ENCODE measurements at regions not wholly inside any gene's neighbourhood (a gene's known extent, or its start where the extent isn't known, plus 50 kb on each side); places are given as distances from the start of the nearest gene placed in this dataset.
"Not testable (repeated sequence)": the region's sequence is repeated elsewhere in the genome, so short reads cannot be mapped to it uniquely, and the experiment has no call there.

GRCh38 chr16:29173371-29174305, 188.8 kb downstream of the LAT start:
- ATAC-seq; intact Hi-C loops (cut with DNase I); DNase-seq (ENCODE audit: low spot score): not testable (repeated sequence)

- ATAC-seq; intact Hi-C loops (cut with DNase I); DNase-seq (ENCODE audit: low spot score): not testable (repeated sequence)
Measured at GRCh38 chr16:29172098-29172724, 187.4 kb downstream of the LAT start.

GRCh38 chr16:29171296-29171695, 186.4 kb downstream of the LAT start:
- intact Hi-C loops (cut with DNase I); ATAC-seq; DNase-seq (ENCODE audit: low spot score): not testable (repeated sequence)

DNA sequence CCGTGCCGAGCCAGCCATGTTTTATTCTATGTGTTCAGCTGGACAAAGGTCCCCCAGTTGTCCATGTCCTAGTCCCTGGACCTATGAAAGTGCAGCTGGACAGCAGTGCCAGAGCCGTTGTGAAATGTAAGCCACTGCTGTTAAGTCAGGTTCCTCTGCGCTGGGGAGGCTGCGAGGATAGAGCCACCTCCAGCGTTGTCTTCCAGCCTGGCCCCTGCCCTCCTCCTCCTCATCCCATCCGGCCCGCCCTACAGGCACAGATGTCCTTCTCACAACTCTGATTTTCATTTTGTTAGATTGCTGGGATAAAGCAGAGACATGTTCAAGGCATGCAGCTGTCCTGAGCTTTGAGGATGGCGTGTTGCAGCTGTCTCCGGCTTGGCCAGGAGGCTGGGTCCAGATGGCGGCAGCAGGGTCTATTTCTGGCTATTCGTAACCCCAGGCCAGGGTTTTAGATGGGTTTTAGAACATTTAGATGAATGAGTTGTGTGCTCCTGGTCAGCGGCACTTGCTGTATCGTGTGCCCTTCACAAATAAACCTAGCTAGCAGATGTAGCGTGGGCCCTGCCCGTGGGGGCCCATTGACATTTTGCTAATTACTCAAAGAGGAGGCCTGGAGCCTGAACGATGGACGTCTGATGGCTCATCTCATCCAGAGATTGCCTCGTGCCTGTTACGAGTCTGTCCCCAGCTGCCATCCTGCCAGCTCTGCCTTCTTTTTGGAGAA, 185.7 kb downstream of the LAT start:
- DNase-seq (ENCODE audit: low spot score); intact Hi-C loops (cut with DNase I): not testable (repeated sequence)
- ATAC-seq: peak; percentile 57

DNA sequence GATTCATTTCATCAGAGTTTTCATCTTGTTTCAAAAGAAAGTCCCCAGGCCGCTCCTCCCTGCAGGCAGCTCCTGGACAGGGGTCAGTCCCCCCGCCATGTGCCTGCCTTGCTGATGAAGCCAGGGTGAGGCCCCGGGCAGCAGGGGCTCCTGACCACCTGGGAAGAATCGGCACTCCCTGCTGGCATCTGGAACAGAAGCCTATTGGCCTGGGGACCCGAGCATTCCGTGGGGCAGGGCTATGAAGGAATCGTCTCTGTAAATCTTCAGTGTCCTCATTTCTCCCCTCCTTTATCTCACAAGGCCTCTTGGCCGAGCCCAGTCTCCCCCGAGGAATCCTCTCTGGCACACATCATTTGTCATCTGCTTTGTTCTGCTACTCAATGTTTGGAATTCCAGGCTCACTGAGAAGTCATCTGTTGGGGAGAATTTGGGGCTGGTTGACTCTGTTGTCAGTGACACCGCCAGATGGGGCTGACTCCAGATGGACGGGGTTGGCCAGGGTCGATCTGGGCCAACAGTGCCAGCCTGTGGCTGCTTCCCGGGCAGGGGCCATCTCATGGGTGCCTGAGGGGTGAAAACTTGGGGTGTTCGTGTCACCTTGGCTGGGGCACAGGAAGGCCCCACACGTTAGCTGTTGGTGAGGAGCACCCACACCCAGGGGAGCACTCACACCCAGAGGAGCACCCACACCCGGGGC, 184.6 kb downstream of the LAT start:
- DNase-seq (ENCODE audit: low spot score); intact Hi-C loops (cut with DNase I): not testable (repeated sequence)
- ATAC-seq: peak; percentile 35

GRCh38 chr16:29168515-29169259, 183.8 kb downstream of the LAT start:
- ATAC-seq; intact Hi-C loops (cut with DNase I); DNase-seq (ENCODE audit: low spot score): not testable (repeated sequence)

- peak; percentile 65 for ATAC-seq
- intact Hi-C loops (cut with DNase I): not testable (repeated sequence)
Measured at GRCh38 chr16:29164442-29165089, 179.7 kb downstream of the LAT start.

GRCh38 chr16:29160171-29160570, 175.3 kb downstream of the LAT start:
- intact Hi-C loops (cut with DNase I); DNase-seq (ENCODE audit: low spot score); ATAC-seq: not testable (repeated sequence)

More at GRCh38 chr16:29164442-29165089, 179.7 kb downstream of the LAT start:
- DNase-seq (ENCODE audit: low spot score): not testable (repeated sequence)

GRCh38 chr16:29159603-29160002, 174.8 kb downstream of the LAT start:
- intact Hi-C loops (cut with DNase I); ATAC-seq; DNase-seq (ENCODE audit: low spot score): not testable (repeated sequence)

DNA sequence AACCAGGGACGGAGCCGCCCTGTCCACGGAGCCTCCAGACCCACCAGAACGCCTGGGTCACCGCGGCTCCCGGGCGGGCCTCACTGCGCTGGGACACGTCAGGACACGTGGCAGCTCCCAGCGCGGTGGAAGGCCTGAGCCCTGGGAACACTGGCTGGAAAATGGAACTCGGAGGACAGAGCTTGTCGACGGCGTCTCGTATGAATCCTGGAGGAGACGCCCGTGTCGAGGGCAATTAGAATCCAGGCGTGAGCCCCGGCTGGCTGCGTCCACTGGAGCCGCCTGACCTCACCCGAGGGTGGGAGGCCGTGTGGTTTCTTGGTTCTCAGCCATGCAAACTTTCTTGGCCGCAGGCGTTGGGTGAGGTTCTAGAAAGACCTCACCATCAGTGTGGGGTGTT, 173.9 kb downstream of the LAT start:
- DNase-seq (ENCODE audit: low spot score): no peak
- no peak for ATAC-seq
- intact Hi-C loops (cut with DNase I): no loop called here

DNA sequence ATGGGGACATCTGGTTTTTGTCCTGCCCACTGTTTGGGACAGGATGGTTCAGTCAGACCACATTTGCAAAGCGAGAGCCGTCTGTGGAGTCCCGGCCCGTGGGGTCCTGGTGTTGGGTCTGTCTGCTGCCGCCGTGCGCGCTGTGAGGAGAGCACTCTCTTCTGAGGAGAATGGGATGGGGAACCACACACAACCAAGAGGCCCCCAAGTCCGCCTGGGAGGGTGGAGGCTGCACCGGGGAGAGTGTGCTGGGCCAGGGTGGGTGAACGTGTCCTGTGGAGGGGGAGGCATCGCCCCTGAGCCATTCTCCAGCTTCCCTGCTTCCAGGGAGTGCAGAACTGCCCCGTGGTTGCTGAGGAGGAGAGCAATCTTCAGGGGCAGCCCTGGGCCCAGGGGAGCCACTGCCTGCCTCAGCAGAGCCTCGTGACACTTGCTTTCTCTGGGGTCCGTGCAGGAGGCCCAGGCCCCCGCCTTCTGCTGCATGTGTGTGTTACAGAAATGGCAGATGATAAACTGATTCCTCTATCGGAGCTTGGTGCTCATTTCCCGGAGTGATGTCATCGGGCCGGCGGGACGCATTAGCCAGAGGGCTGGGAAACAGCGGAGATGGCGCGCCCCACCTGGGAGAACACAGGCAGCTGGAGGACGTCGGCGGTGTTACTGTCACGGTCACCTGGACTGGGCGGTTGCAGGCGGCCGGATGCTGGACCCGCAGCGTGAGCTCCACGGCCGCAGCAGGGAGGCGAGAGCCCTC, 173.4 kb downstream of the LAT start:
- DNase-seq (ENCODE audit: low spot score); intact Hi-C loops (cut with DNase I): not testable (repeated sequence)
- ATAC-seq: peak; percentile 1

- DNase-seq (ENCODE audit: low spot score); intact Hi-C loops (cut with DNase I): not testable (repeated sequence)
- peak; percentile 88 for ATAC-seq
Measured at GRCh38 chr16:29157051-29157923, 172.4 kb downstream of the LAT start.

DNA sequence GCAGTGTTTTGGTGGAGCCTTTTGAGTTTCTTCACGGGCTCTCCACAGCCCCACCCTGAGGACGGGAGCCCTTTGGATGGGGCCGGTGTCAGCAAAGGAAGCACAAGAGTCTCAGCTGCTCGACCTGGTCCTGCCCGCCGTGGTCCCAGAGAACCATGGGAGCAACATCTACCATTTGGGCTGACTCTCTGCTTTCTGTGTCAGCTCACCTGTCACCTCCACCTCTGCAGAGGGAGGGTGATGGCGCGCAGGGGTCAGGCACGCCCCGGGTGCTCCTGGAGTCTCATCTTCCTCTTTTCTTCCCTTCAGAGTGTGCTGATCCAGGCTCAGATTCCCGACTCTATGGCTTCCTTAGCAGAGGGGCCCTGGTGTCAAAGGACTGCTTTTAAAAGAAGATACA, 171.7 kb downstream of the LAT start:
- intact Hi-C loops (cut with DNase I): no loop called here
- no peak for DNase-seq (ENCODE audit: low spot score)
- no peak for ATAC-seq

- intact Hi-C loops (cut with DNase I); ATAC-seq; DNase-seq (ENCODE audit: low spot score): not testable (repeated sequence)
Measured at GRCh38 chr16:29155866-29156200, 171.0 kb downstream of the LAT start.

DNA sequence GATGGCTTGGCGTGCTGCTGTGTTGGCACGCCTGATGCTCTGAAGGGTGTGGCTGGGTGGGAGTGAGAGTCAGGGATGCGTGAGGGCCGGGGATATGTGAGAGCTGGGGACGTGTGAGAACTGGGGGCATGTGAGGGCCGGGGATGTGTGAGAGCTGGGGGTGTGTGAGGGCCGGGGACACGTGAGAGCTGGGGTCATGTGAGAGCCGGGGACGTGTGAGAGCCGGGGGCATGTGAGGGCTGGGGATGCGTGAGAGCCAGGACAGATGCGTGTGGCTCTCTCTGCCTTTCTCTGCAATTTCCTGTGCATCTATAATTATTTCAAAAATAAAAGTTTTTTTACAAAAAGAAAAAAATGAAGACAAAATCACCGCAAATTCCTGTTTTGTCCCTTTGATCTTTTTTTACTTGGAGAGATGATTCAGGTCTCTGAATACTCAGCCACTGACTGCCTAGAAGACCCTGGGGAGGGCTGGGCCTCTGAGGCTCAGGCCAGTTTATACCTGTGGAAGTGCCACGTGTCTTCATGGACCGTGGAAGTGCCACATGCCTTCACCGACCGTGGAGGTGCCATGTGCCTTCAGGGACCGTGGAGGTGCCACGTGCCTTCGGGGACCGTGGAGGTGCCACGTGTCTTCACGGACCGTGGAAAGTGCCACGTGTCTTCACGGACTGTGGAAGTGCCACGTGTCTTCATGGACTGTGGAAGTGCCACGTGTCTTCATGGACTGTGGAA, 170.4 kb downstream of the LAT start:
- intact Hi-C loops (cut with DNase I); DNase-seq (ENCODE audit: low spot score): not testable (repeated sequence)
- ATAC-seq: peak; percentile 8

All from sciatic nerve (tissue), 2 donors.